Gastroesophageal sphincter (tissue), 3 donors: ENCODE measurements at regions not wholly inside any gene's neighbourhood (a gene's known extent, or its start where the extent isn't known, plus 50 kb on each side); places are given as distances from the start of the nearest gene placed in this dataset.

Experiments
- CTCF ChIP-seq, 4 experiments: fragments of 200-600 bp in 2 of 4; fragments of 450-650 bp in 2 of 4; sonication (generic) in 1 of 4; IDR thresholded peaks; one replicate each; pipeline ENCODE4 v1.5.1; 2017 to 2019; ENCODE audit warnings: antibody characterized with exemption in 4 of 4, mild to moderate bottlenecking in 2 of 4, moderate library complexity in 2 of 4
- EP300 ChIP-seq: sonication (generic); formaldehyde crosslinking; IDR thresholded peaks from one replicate; pipeline ENCODE4 v1.6.1; 2017; ENCODE audit warnings: antibody characterized with exemption, mild to moderate bottlenecking
- POLR2A ChIP-seq, 2 donors: fragments of 450-650 bp; IDR thresholded peaks; one replicate each; pipeline ENCODE4 v1.6.1; 2017; ENCODE audit warnings: antibody characterized with exemption in 2 of 2, mild to moderate bottlenecking in 2 of 2, moderate library complexity in 1 of 2
- POLR2AphosphoS5 ChIP-seq: sonication (generic); formaldehyde crosslinking; IDR thresholded peaks from one replicate; pipeline ENCODE4 v1.6.1; 2017; ENCODE audit warnings: antibody characterized with exemption

DNA sequence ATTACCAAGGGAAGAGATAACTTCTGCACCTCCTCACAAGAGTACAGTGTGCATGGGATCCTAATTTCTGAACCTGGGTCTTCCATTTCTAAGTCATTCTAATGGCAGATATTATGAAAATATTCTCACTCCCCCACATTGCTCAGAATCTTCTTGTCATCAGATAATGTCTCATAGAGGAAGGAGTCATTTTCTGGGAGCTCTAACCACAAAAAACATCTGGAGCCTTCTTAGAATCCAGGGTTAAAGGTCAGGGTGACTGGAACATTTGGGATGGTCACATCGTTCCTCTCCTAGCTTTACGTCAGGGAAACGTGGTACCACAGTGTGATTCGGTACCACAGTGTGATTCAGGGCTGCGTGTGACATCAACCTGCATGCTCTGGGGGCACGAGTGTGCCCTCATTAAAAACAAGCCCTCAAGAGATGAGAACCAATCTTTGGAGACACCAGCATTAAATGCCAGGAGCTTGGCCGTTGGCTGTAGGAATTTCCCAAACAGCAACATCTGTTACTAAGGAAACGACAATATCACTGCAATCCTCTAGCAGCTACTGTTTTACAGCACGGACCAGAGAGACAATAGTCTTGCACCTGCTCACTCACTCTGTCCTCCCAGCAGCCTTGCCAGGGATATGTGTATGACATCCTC, 179.1 kb downstream of the PSMG1 start:
- TF ChIP-seq CTCF (IDR thresholded peaks at IDR 0.05), result no peak
- TF ChIP-seq POLR2A (IDR thresholded peaks at IDR 0.05), result no peak
- TF ChIP-seq POLR2AphosphoS5, result peak; percentile 52
- TF ChIP-seq EP300, result no peak
